GM21360 (cell line): ENCODE measurements at regions not wholly inside any gene's neighbourhood (a gene's known extent, or its start where the extent isn't known, plus 50 kb on each side); places are given as distances from the start of the nearest gene placed in this dataset.
"Not testable (repeated sequence)": the region's sequence is repeated elsewhere in the genome, so short reads cannot be mapped to it uniquely, and the experiment has no call there.

Experiments
- ATAC-seq: cut with Tn5 transposase; IDR thresholded peaks from one replicate; pipeline ENCODE4 v1.9.1; 2021; ENCODE audit warnings: mild to moderate bottlenecking, moderate library complexity; ENCODE audit not compliant: unreplicated experiment

DNA sequence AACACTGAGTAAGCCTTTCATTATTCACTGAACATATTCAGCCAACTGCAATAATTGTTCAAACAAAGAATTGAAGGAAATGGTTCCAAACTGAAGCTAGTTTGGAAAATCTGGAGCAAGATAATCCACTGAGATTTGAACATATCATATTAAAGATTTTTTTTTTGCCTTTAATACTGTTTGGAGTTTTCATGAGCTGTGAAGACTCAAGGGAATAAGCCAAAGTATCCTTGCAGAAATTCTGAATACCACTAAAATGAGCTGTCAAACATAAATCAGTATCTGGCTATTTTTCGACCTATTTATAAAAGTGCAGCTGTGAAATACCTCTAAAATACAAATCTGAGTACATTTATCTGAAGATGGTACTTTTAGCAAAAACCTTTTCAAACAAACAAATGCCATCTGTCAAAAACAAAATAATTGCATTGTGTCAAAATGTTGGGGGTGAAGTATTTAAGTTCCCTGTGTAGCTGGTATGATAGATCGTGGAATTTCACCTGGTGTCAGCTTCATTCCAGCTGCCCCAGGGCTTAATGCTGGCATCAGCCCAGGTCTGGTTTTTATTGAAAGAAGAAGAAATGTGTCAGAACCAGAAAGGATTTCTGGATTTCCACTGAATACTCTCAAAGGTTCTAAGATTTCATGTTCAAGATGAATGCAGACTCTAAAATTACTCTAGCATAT, 149.0 kb upstream of the GRAMD2B start:
- no peak for ATAC-seq

GRCh38 chr5:126274763-126275125, 148.5 kb upstream of the GRAMD2B start:
- ATAC-seq, result no peak

GRCh38 chr5:126277762-126278161, 145.4 kb upstream of the GRAMD2B start:
- ATAC-seq, result no peak

DNA sequence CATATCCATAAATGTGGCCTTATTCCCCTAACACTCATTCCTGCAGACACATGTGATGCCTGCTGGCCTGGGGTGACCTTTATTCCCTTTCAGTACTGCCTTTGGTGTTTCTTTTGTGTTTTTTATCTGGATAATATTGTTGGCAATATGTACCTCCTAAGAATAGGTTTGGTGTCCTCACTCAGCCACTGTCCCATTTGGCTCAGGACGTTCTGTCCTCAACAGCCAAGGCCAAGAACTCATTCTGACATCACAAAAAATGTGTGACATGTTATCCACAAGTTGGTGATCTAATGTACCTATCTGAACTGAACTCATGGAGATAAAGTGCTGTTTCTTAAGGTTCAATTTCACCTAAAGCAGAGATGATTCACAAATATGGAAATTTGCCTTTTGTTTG, 142.9 kb upstream of the GRAMD2B start:
- ATAC-seq, result no peak

- ATAC-seq, result no peak
Observed at GRCh38 chr5:126280846-126281245, 142.4 kb upstream of the GRAMD2B start.

- no peak for ATAC-seq
Observed at GRCh38 chr5:126284977-126285696, 138.1 kb upstream of the GRAMD2B start.

DNA sequence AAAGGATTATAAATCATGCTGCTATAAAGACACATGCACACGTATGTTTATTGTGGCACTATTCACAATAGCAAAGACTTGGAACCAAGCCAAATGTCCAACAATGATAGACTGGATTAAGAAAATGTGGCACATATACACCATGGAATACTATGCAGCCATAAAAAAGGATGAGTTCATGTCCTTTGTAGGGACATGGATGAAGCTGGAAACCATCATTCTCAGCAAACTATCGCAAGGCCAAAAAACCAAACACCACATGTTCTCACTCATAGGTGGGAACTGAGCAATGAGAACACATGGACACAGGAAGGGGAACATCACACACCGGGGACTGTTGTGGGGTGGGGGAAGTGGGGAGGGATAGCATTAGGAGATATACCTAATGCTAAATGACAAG, 127.1 kb upstream of the GRAMD2B start:
- not testable (repeated sequence) for ATAC-seq

- no peak for ATAC-seq
Observed at GRCh38 chr5:126300293-126300692, 122.9 kb upstream of the GRAMD2B start.

DNA sequence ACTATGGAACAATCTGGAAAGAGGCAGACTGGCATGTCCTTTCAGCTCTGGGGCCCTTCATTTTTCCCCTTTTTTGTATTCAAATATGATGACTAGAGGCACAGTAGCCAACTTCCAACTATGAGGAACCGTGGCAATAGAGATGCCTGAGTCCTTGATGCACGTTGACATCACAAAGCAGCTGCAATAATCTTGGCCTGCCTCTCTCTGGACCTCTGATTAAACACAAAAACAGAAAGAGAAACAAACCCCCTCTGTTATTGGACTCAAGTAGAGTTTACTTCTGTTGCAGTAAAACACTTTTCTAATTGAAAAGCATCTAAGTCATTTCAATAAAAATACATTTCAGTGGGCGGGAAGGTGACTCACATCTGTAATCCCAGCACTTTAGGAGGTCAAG, 122.2 kb upstream of the GRAMD2B start:
- no peak for ATAC-seq

- ATAC-seq, result no peak
Observed at GRCh38 chr5:126309860-126310259, 113.3 kb upstream of the GRAMD2B start.

DNA sequence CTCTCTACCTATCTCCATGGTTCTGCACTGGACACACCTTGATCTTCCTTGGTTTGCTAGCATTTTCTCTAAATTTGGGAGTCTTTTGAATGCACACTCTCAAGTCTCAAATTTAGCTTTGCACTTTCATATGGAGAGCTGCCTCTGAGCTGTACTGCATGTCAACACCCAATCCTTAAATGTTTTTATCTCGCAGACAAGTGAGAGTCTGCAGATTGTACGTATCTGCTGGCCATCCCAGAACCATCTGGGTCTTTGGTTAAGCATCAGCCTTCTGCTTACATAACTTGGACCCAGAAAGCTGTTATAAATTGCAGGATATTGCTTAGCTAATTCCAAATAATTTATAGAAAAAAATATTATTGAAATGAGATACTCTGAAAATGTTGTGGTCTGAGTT, 111.4 kb upstream of the GRAMD2B start:
- ATAC-seq, result no peak

- no peak for ATAC-seq
Observed at GRCh38 chr5:126315341-126315740, 107.9 kb upstream of the GRAMD2B start.

DNA sequence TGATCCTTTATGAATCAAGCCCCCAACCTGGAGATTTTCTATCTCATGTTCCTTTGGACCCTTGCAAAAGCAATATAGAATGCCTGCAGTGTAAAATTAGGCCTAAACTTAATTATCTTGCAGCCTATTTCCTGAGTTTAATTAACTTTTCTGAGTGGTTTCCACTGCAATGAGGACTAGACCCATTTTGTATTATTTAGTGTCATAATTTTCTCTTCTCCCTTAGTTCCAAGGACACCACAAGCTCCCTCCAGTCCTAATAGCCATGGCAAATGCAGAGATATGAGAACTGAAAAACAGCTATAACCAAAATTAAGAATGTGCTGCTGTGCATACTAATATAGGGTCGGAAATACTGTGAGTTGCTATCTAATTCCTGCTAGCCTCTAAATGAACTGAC, 90.9 kb upstream of the GRAMD2B start:
- no peak for ATAC-seq

- ATAC-seq, result no peak
Observed at GRCh38 chr5:126334760-126335159, 88.4 kb upstream of the GRAMD2B start.

GRCh38 chr5:126335886-126336285, 87.3 kb upstream of the GRAMD2B start:
- no peak for ATAC-seq

- no peak for ATAC-seq
Observed at GRCh38 chr5:126338635-126339034, 84.6 kb upstream of the GRAMD2B start.

DNA sequence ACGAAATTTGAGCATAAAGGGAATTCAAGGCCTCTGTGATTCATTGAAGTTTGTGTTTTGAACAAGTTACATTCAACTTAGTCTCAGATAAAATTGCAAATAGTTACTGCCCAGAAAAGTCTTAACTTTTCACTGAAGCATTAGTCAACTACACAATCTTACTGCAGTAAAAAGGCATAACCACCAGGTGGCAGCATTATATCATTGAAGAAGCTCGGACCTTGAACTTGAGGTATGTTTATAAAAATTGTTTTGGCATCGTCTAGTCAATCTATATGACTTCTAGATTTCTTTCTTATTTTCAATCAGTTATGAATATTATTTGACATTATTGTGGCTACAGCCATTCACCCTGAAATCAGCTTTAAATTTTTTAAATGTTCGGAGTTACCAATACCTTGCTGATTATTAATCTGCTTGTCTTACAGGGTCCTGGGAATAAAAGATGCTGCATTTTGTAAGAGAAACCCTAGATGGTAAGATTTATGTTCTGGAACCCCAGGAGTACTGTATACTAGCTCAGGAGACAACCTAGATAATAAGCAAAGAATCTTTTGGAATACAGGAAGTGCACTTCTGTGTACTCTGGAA, 83.9 kb upstream of the GRAMD2B start:
- peak; percentile 79 for ATAC-seq

GRCh38 chr5:126341906-126342630, 81.1 kb upstream of the GRAMD2B start:
- no peak for ATAC-seq

- ATAC-seq, result no peak
Observed at GRCh38 chr5:126348855-126349635, 74.2 kb upstream of the GRAMD2B start.

DNA sequence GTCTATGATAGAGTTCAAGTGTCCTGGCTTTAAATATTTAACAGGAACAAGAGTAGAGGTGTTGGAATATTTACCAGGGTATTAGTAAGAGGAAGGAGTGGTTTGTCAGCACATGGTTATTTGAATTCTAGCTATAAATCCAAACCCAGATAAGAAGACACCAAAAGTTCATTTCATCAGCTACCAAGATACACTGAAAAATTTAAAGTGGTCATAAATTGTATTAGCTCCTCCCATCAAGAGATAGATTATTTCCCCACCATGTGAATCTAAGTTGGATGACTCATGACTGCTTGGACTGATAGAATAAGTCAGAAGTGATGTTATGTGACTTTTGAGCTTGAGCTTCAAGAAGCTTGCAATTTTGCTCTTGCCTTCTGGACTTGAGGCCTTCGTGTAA, 72.1 kb upstream of the GRAMD2B start:
- no peak for ATAC-seq
